A549 (cell line): ENCODE measurements at regions not wholly inside any gene's neighbourhood (a gene's known extent, or its start where the extent isn't known, plus 50 kb on each side); places are given as distances from the start of the nearest gene placed in this dataset.

Experiments
- ATAC-seq, 2 experiments: fragments of 200-7000 bp in 1 of 2; fragments of >200 bp in 1 of 2; cut with Nextera tagmentation in 1 of 2; cut with Tn5 transposase in 1 of 2; 3 replicates each; pipeline versions ENCODE4 v1.8.0 to v1.9.1; 2018 to 2020; ENCODE audit warnings: mild to moderate bottlenecking in 1 of 2, moderate library complexity in 1 of 2
- CTCF ChIA-PET: fragments of 300-600 bp; sonication (Branson Sonifier 250); formaldehyde crosslinking; extraction: SDS; loops from one replicate; lab custom pipeline; 2021; ENCODE audit warnings: antibody characterized with exemption, inconsistent platforms; lab: Yijun Ruan, JAX
- POLR2A ChIA-PET: fragments of 350-600 bp; formaldehyde crosslinking; extraction: SDS; loops from one replicate; lab custom pipeline; 2021; ENCODE audit warnings: antibody characterized with exemption, inconsistent platforms; lab: Yijun Ruan, JAX
- DNase-seq, 2 experiments: peaks; one replicate each; pipeline versions ENCODE4 v3.0.0 to v3.0.0-alpha.2; 2011 to 2016; ENCODE audit warnings: low read depth in 1 of 2, low spot score in 1 of 2
- FAIRE-seq: peaks from 2 replicates; lab custom pipeline; 2011; peaks lifted over from hg19 to GRCh38; lab: Jason Lieb, UNC
- H3K27ac ChIP-seq, 2 experiments: fragments of >200 bp; sonication (Bioruptor Twin); formaldehyde crosslinking; 3 replicates each; pipeline ENCODE4 v1.5.1; 2016 to 2017
- H3K4me1 ChIP-seq: fragments of >200 bp; sonication (Bioruptor Twin); formaldehyde crosslinking; 3 replicates; pipeline ENCODE4 v1.6.1; 2016
- H3K4me2 ChIP-seq: fragments of >200 bp; sonication (Bioruptor Twin); formaldehyde crosslinking; 3 replicates; pipeline ENCODE4 v1.6.1; 2016
- H3K4me3 ChIP-seq: fragments of >200 bp; sonication (Bioruptor Twin); formaldehyde crosslinking; 3 replicates; pipeline ENCODE4 v1.5.1; 2016
- H3K9me3 ChIP-seq: fragments of >200 bp; sonication (Bioruptor Twin); formaldehyde crosslinking; 3 replicates; pipeline ENCODE4 v1.6.1; 2016
- BHLHE40 ChIP-seq: IDR thresholded peaks from 2 replicates; pipeline ENCODE4 v1.6.1; 2012; ENCODE audit warnings: low read depth, low read length, inconsistent platforms
- EHF ChIP-seq: fragments of 250-450 bp; sonication (Bioruptor Pico); IDR thresholded peaks from 2 replicates; pipeline ENCODE4 v1.5.0; 2020; ENCODE audit warnings: mild to moderate bottlenecking
- ELK1 ChIP-seq: fragments of 150-350 bp; IDR thresholded peaks from 2 replicates; pipeline ENCODE4 v1.6.1; 2014; ENCODE audit warnings: low read depth, mild to moderate bottlenecking, low read length
- FOSL2 ChIP-seq, 2 experiments: fragments of 450-650 bp in 1 of 2; fragments of >200 bp in 1 of 2; sonication (Bioruptor Twin) in 1 of 2; formaldehyde crosslinking; IDR thresholded peaks; 2 replicates each; pipeline versions ENCODE4 v1.5.0 to v1.6.1; 2016 to 2020; ENCODE audit warnings: mild to moderate bottlenecking in 1 of 2, moderate library complexity in 1 of 2
- FOXS1 ChIP-seq: fragments of 250-450 bp; sonication (Bioruptor Pico); IDR thresholded peaks from 2 replicates; pipeline ENCODE4 v1.5.0; 2020; ENCODE audit warnings: mild to moderate bottlenecking, moderate library complexity
- HOXA7 ChIP-seq: fragments of 250-450 bp; sonication (Bioruptor Pico); IDR thresholded peaks from 2 replicates; pipeline ENCODE4 v1.5.0; 2020; ENCODE audit warnings: mild to moderate bottlenecking, moderate library complexity
- HOXB13 ChIP-seq: fragments of 250-450 bp; sonication (Bioruptor Pico); IDR thresholded peaks from 2 replicates; pipeline ENCODE4 v1.5.0; 2020; ENCODE audit warnings: low read depth, mild to moderate bottlenecking, moderate library complexity
- HOXB5 ChIP-seq: fragments of 250-450 bp; sonication (Bioruptor Pico); IDR thresholded peaks from 2 replicates; pipeline ENCODE4 v1.5.0; 2020; ENCODE audit warnings: mild to moderate bottlenecking, moderate library complexity
- JUN ChIP-seq, 2 experiments: fragments of >200 bp; sonication (Bioruptor Twin); formaldehyde crosslinking; IDR thresholded peaks; 2 replicates in 1 of 2; 3 replicates in 1 of 2; pipeline ENCODE4 v1.6.1; 2016 to 2017
- JUNB ChIP-seq: fragments of >200 bp; sonication (Bioruptor Twin); formaldehyde crosslinking; IDR thresholded peaks from 2 replicates; pipeline ENCODE4 v1.6.1; 2016
- KDM1A ChIP-seq: fragments of 200-600 bp; sonication (generic); IDR thresholded peaks from 2 replicates; pipeline ENCODE4 v1.6.1; 2016; ENCODE audit warnings: low read depth, mild to moderate bottlenecking
- KDM5A ChIP-seq: fragments of 200-600 bp; sonication (generic); IDR thresholded peaks from 2 replicates; pipeline ENCODE4 v1.6.1; 2016; ENCODE audit warnings: antibody characterized with exemption, mild to moderate bottlenecking
- MAX ChIP-seq: IDR thresholded peaks from 2 replicates; pipeline ENCODE4 v1.6.1; 2012
- NPAS2 ChIP-seq: fragments of 250-450 bp; sonication (Bioruptor Pico); IDR thresholded peaks from 2 replicates; pipeline ENCODE4 v1.8.0; 2022; ENCODE audit warnings: mild to moderate bottlenecking, moderate library complexity, borderline replicate concordance
- RARB ChIP-seq: fragments of 250-450 bp; sonication (Bioruptor Pico); IDR thresholded peaks from 2 replicates; pipeline ENCODE4 v1.8.0; 2021; ENCODE audit warnings: mild to moderate bottlenecking, moderate library complexity
- RFX5 ChIP-seq: fragments of 450-650 bp; IDR thresholded peaks from 2 replicates; pipeline ENCODE4 v1.7.1; 2014; ENCODE audit warnings: antibody characterized with exemption, mild to moderate bottlenecking, moderate library complexity
- RNF2 ChIP-seq: fragments of 200-600 bp; sonication (generic); IDR thresholded peaks from 2 replicates; pipeline ENCODE4 v1.6.1; 2016; ENCODE audit warnings: low read depth, mild to moderate bottlenecking, antibody characterized with exemption, moderate library complexity, borderline replicate concordance
- SREBF2 ChIP-seq: fragments of 450-650 bp; IDR thresholded peaks from 2 replicates; pipeline ENCODE4 v1.6.1; 2014; ENCODE audit warnings: mild to moderate bottlenecking, moderate library complexity
- ZFP36 ChIP-seq: fragments of 450-650 bp; IDR thresholded peaks from 2 replicates; pipeline ENCODE4 v1.6.1; 2014; ENCODE audit warnings: borderline replicate concordance; ENCODE audit not compliant: partially characterized antibody
- ZSCAN20 ChIP-seq: fragments of 250-450 bp; sonication (Bioruptor Pico); IDR thresholded peaks from 2 replicates; pipeline ENCODE4 v1.8.0; 2022; ENCODE audit warnings: mild to moderate bottlenecking, moderate library complexity
- WGBS: methylation state at CpG from one replicate; pipeline ENCODE4 v1.1.6; 2017; ENCODE audit errors: missing lambda C conversion rate; 5-methylcytosine and 5-hydroxymethylcytosine counted together
- TF ChIP-seq, protein P1 (sequence below): fragments of 450-650 bp; IDR thresholded peaks from 2 replicates; pipeline ENCODE4 v1.6.1; 2014; ENCODE audit warnings: antibody characterized with exemption
- TF ChIP-seq, protein P2 (sequence below): IDR thresholded peaks from 2 replicates; pipeline ENCODE4 v1.6.1; 2012; ENCODE audit warnings: low read depth, borderline replicate concordance
- TF ChIP-seq, protein P3 (sequence below): fragments of 250-450 bp; sonication (Bioruptor Pico); IDR thresholded peaks from 2 replicates; pipeline ENCODE4 v1.5.0; 2021; ENCODE audit warnings: mild to moderate bottlenecking, moderate library complexity, borderline replicate concordance

DNA sequence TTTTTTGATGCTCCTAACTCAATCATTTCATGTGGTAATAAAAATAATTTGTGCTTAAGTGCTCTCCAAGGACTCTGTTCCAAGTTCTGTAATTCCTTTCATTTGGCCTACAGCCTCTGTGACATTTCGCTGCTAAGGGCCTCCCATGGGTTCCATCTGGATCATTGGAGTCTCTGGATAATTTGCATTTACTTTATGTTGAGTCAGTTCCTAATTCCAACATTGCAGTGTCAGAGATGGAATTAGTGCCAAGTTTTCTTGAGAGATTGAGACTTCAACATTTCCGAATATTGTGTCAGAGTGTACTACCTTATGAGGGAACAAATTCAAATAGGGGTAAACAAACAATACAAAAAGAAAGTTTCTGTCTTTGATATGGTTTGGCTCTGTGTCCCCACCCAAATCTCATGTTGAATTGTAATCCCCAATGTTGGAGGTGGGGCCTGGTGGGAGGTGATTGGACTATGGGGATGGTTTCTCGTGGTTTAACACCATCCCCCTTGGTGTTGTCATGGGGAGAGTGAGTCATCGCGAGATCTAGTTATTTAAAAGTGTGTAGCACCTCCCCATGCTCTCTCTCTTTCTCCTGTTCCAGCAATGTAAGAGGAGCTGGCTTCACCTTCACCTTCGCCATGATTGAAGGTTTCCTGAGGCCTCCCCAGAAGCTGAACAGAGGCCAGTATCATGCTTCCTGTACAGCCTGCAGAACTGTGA, 244.1 kb upstream of the TBX18 start (continued):
- no peak for TF ChIP-seq ZSCAN20 (CRISPR knock-in tag)

- Histone ChIP-seq H3K4me2 (no peak overlapping the region), H3K9me3 (no peaks in the 10 kb centered on the region), H3K27ac (no peak overlapping the region), H3K4me1 (no peaks in the 10 kb centered on the region)
- FAIRE-seq: no peak
- no peak for ATAC-seq
- POLR2A ChIA-PET: no interaction called here
- no peak for TF ChIP-seq KDM5A
- TF ChIP-seq, all 56 proteins: peak for 0
- no peak for DNase-seq
- CTCF ChIA-PET: interaction anchor here (0.5 kb wide), 1 partner anchor 242 kb away, joined by 3 read pairs; no protein-coding TSS in a partner anchor
- H3K4me3 ChIP-seq: no peak overlapping the region
Measured at GRCh38 chr6:85006362-85006761, 242.0 kb upstream of the TBX18 start.

DNA sequence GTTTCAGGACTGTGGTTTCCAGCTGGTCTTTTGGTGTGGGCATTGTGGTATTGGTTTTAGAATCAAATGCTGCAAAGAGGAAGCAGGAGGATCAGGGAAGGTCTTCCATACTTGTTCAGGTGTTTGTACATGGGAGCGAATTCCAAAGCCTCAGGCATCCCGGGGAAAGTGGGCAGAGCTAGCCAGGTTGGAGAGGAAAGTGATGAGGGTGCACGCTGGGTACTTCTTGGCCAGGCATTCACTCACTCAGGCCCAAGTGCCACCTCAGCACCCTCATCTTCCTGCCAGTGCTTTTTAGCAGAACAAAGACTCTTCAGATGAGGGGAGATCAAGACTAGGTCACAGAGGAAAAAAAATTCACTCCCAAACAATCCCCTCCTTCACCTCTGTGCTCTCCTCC, 241.1 kb upstream of the TBX18 start:
- Histone ChIP-seq H3K9me3 (no peaks in the 10 kb centered on the region), H3K27ac (no peak overlapping the region), H3K4me1 (no peaks in the 10 kb centered on the region), H3K4me3 (no peak overlapping the region), H3K4me2 (no peak overlapping the region)
- ATAC-seq (no peak), DNase-seq (no peak), FAIRE-seq (no peak)
- CTCF ChIA-PET: no interaction called here
- POLR2A ChIA-PET: no interaction called here
- WGBS: 62% methylated on average over 3 of the region's 3 CpGs
- TF ChIP-seq MAX: no peak
- no peak for TF ChIP-seq BHLHE40
- no peak for TF ChIP-seq KDM1A

- POLR2A ChIA-PET: no interaction called here
- Histone ChIP-seq H3K4me2 (no peak overlapping the region), H3K4me1 (no peaks in the 10 kb centered on the region), H3K4me3 (no peak overlapping the region), H3K27ac (no peak overlapping the region), H3K9me3 (no peaks in the 10 kb centered on the region)
- no peak for ATAC-seq
- CTCF ChIA-PET: no interaction called here
- no peak for DNase-seq
- FAIRE-seq: no peak
- WGBS: 69% methylated on average over 2 of the region's 2 CpGs
- TF ChIP-seq HOXB5: no peak
- TF ChIP-seq SREBF2: no peak
- TF ChIP-seq RFX5: no peak
- no peak for TF ChIP-seq RARB (CRISPR knock-in tag)
- TF ChIP-seq, protein P1, sequence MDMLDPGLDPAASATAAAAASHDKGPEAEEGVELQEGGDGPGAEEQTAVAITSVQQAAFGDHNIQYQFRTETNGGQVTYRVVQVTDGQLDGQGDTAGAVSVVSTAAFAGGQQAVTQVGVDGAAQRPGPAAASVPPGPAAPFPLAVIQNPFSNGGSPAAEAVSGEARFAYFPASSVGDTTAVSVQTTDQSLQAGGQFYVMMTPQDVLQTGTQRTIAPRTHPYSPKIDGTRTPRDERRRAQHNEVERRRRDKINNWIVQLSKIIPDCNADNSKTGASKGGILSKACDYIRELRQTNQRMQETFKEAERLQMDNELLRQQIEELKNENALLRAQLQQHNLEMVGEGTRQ: no peak
- TF ChIP-seq ELK1: no peak
- no peak for TF ChIP-seq HOXB13 (CRISPR knock-in tag)
- no peak for TF ChIP-seq EHF
- no peak for TF ChIP-seq JUNB
- TF ChIP-seq FOXS1: no peak
- no peak for TF ChIP-seq KDM1A
- no peak for TF ChIP-seq FOSL2 (IDR thresholded peaks at IDR 0.05)
- TF ChIP-seq FOSL2 (CRISPR knock-in tag; IDR thresholded peaks at IDR 0.05): no peak
Measured at GRCh38 chr6:85004361-85004995, 240.1 kb upstream of the TBX18 start.

- DNase-seq: no peak
- WGBS: 51% methylated on average over 3 of the region's 3 CpGs
- TF ChIP-seq, protein P2, sequence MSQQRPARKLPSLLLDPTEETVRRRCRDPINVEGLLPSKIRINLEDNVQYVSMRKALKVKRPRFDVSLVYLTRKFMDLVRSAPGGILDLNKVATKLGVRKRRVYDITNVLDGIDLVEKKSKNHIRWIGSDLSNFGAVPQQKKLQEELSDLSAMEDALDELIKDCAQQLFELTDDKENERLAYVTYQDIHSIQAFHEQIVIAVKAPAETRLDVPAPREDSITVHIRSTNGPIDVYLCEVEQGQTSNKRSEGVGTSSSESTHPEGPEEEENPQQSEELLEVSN: no peak
- TF ChIP-seq JUN (IDR thresholded peaks at IDR 0.05): no peak
- TF ChIP-seq, protein P3, sequence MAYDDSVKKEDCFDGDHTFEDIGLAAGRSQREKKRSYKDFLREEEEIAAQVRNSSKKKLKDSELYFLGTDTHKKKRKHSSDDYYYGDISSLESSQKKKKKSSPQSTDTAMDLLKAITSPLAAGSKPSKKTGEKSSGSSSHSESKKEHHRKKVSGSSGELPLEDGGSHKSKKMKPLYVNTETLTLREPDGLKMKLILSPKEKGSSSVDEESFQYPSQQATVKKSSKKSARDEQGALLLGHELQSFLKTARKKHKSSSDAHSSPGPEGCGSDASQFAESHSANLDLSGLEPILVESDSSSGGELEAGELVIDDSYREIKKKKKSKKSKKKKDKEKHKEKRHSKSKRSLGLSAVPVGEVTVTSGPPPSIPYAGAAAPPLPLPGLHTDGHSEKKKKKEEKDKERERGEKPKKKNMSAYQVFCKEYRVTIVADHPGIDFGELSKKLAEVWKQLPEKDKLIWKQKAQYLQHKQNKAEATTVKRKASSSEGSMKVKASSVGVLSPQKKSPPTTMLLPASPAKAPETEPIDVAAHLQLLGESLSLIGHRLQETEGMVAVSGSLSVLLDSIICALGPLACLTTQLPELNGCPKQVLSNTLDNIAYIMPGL (CRISPR knock-in tag): no peak
- no peak for TF ChIP-seq ZSCAN20 (CRISPR knock-in tag)
- no peak for TF ChIP-seq JUNB
- TF ChIP-seq RFX5: no peak
- no peak for TF ChIP-seq RNF2
- no peak for TF ChIP-seq ZFP36
- no peak for TF ChIP-seq HOXA7
- TF ChIP-seq NPAS2 (CRISPR knock-in tag): no peak
Measured at GRCh38 chr6:85002847-85003246, 238.4 kb upstream of the TBX18 start.

More at GRCh38 chr6:85002847-85003246, 238.4 kb upstream of the TBX18 start:
- FAIRE-seq (no peak), ATAC-seq (no peak)
- Histone ChIP-seq H3K4me3 (no peak overlapping the region), H3K9me3 (no peaks in the 10 kb centered on the region), H3K4me1 (no peaks in the 10 kb centered on the region), H3K27ac (no peak overlapping the region), H3K4me2 (no peak overlapping the region)
- ChIA-PET POLR2A (no interaction called here), CTCF (no interaction called here)
